ELR (cell line): ENCODE measurements at regions not wholly inside any gene's neighbourhood (a gene's known extent, or its start where the extent isn't known, plus 50 kb on each side); places are given as distances from the start of the nearest gene placed in this dataset.

Source experiments
- DNase-seq: peaks from one replicate; pipeline ENCODE4 v3.0.0-alpha.2; 2015; ENCODE audit warnings: low read depth

GRCh38 chr2:128368437-128369107 lies 49.9 kb upstream of the HS6ST1 start:
- DNase-seq, result no peak

DNA sequence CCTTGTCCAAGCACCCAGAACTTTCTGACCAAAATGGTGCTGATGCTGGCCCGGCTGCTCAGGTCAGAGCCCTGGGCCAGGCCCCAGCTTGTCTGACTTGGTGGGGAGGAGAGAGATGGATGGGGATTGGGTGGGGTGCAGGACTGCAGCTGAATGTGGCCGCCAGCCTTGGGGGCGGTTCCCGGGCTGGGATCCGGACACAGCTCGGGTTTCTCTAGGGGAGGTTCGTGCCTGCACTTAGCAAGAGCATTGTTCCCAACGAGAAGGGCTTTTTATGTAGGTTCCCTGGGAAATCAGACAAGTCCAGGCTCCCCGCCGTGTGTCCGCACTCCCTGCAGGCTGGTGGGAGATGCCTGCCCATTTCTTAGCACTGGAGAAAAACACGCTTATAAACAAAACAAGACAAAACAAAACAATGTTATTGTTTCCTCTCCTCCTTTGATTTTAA lies 50.5 kb upstream of the HS6ST1 start:
- no peak for DNase-seq

DNA sequence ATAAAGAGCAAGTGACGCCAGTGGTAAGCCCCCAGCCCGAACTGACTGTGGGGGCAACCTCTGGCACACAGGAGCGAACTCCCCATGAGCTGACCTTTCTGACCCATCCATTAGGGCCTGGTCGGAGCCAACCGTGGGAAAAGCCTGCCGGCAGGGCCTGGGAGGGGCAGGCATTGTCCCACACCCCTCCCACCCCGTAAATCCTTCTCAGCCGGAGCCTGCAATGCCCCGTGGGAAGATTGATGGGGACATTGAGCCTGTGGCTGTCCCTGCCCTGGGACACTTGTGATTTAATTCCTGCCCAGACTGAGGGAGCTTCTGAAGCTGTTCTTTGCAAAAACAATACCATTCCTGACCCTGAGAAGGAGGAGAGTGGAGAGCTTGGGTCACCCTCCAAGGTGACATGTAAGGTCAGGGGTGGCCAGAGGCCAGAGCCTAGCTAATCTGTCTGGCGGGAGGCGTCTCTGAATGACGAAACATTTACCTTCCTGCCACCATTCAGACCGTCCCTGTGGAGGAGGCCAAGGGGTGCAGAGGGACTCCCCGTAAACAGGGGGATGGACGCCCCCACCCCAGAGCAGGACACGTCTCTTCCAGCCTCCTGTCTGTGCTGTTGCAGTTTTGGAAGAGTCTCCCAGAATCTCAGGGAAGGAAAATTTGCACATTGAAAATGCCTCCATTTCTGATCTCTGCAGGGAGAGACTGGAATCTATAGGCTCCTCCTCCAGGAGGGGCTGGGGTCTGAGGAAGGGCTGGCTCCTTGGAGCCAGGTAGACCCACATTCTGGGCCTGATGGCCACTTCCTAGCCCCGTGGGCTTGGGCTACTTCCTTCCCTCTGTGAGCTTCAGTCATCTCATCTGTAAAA lies 51.2 kb upstream of the HS6ST1 start:
- no peak for DNase-seq

DNA sequence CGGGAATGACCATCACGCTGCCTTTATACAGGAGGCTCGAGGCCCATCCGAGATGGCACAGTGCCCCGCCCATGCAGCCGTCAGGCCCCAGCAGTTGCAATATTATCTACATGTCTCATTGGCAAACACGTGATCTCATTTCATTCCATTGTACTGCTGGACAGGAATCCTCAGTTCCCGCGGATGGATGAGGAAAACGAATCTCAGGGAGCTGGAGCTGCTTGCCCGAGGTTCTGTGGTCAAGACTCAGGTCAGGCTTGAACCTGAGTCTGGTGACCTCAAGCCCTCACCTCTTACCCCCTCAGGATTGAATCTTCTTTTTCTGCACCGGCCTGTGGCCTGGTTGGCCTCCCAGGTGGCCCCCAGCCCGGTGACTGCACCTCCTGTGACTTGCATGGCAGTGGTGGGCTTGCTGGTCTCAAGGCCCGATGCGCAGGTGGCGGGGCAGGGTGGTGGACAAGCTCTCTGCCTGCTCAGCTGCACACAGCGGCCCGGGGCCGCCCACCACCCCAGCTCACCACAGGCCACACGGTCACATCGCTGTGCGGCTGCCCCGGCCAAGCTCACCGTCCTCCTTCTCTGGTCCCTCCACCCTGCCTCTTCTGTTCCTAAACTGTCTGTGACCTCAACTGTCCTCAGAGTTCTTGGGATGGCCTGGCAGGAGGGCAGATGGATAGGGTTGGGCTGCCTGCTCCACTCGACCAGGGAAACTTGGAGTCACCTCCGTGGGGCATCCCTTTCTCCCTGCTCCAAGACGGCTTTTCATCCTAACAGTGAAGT lies 52.0 kb upstream of the HS6ST1 start:
- DNase-seq, result no peak

DNA sequence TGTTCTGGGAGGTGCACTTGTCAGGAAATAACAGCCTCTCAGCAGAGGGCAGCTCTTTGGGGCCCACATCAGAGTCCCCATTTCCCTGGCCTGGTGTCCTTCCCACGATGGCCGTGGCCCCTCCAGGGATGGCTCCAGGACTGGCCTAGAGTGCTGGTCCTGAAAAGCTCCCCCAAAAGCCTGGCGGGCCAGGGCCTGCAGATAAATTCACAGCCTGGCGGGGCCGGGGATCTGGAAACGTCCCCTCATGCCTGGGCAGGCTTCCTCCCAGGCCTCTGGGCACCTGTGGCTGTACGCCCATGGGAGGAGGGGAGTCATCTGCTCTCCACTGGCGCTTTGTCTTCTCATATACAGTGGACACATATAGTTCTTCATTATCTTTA lies 52.6 kb upstream of the HS6ST1 start:
- no peak for DNase-seq

GRCh38 chr2:128371648-128372345 lies 53.1 kb upstream of the HS6ST1 start:
- DNase-seq, result no peak

GRCh38 chr2:128372621-128373341 lies 54.1 kb upstream of the HS6ST1 start:
- DNase-seq, result no peak

DNA sequence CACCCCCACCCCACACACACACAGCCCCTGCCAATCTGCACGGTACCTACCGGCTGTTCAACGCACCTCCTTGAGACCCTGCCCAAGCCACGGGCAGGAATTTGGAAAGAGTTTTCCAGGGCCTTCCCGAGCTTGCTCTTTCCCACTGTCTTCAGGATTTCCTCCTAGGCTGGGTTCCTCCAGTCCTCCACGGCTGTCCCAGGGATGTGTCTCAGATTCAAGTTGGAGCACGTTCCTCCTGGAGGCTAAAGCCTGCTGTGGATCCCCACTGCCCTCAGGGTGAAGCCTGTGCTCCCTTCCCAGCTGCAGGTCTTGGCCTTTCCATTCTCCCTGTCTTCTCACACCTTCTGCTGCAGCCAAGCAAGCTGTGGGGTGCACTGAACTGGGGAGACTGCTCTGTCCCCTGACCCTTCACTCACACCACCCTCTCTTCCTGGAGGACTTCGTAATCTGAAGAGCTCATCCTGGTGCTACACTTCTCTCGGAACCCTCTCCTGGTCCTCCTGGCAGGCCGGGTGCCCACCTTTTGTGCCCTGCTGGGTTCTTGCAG lies 54.9 kb upstream of the HS6ST1 start:
- DNase-seq, result no peak

DNA sequence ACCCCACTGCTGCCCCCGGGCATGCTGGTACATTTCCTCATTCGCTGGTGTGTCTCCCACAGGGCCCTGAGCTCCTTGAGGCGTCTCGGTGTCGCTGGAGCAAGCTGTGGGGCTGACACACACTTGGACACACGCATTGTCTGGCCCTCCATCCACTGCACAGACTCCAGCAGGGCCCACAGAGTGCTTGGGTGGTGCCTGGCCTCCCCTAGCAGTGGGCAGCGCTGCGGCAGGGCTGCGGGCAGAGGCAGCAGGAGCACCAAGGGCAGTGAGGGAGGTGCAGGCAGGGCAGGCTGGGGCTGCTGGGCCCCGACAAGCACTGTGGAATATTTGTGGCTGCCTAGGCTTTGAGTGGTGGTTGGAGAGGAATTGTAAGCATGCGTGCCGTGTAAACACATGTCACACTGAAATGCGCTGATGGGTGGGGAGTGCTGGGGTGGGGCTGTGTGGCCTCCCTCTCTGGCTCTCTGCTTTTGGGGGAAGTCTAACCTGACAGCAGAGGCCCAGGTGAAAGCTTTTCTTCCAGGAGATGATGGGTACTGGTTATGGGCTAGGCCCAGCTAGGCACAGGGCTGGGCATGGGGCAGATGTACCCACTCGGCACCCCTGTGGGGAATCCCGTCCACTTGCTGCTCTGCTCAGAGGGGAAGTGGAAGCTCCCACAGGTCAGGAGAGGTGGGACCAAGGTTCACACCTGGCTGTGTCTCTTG lies 55.5 kb upstream of the HS6ST1 start:
- peak; percentile 56 for DNase-seq

DNA sequence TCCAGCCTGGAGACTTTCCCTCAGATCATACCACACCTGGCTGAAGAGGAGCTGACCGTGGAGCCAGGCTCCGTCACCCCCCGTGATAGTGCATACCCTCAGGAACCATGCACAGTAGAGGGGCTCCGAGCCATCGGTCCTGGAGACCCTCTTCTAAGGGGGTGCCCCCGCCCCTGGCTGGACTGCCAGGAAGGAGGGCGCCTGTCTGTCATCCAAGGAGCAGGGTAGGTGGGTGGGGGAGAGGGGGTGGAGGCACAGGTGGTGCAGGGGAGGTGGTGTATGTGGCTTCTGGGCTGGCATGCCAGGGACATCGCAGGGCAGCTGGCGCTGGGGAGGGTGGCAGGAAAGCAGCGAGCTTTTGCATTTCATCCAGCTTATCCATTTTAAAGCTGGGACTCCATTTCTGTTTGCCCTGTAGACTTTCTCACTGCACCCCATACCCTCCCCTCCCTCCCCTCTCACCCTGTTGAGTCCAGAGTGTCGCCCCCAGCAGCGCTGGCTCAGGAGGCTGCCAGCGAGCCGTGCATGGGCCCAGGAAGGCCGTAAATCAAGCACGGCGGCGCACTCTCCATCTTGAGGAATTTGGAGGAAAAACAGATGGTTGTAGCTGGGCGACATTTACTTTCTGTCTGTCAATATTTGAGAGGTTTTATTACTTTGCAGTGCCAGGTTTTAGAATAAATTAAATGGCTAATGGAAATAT lies 56.2 kb upstream of the HS6ST1 start:
- DNase-seq, result no peak

GRCh38 chr2:128375454-128375853 lies 56.8 kb upstream of the HS6ST1 start:
- no peak for DNase-seq

GRCh38 chr2:128376241-128377041 lies 57.8 kb upstream of the HS6ST1 start:
- DNase-seq, result no peak

- no peak for DNase-seq
Measured at GRCh38 chr2:128377071-128377910, 58.6 kb upstream of the HS6ST1 start.

DNA sequence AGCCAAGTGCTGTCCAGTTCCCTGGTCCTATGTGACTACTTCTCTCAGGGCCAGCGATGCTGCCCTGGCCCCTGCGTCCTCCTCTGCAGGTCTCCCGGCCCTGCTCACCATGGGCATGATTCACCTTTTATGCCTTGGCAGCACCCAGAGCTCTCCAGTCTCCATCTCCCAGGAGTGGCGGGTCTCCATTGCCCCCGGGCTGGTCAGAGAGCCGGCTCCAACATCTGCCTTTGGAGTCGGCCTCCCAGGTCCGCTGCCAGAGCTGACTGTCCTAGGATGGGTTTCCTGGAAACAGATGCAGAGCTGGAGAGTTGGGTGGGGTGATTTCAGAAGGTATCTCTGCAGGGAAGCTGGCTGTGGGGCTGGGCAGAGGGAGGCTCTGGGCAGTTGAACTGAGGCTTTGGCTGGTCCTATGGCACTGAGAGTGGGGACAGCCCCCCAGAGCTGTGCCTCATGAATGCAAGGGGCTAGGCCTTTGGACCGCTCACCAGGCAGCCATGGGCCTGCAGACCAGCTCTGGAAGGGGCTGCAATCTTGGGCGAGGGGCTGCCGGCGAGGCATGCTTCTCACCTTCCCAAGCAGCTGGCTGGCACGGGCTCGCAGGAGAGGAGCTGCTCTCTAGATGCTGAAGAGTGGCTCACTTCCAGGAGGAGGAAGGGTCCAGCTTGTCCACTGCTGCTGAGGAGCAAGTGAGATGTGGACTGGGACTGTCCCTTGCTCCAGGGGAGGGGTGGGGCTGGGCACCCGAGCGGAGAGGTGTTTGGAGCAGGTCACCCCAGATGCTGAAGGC lies 59.8 kb upstream of the HS6ST1 start:
- no peak for DNase-seq

DNA sequence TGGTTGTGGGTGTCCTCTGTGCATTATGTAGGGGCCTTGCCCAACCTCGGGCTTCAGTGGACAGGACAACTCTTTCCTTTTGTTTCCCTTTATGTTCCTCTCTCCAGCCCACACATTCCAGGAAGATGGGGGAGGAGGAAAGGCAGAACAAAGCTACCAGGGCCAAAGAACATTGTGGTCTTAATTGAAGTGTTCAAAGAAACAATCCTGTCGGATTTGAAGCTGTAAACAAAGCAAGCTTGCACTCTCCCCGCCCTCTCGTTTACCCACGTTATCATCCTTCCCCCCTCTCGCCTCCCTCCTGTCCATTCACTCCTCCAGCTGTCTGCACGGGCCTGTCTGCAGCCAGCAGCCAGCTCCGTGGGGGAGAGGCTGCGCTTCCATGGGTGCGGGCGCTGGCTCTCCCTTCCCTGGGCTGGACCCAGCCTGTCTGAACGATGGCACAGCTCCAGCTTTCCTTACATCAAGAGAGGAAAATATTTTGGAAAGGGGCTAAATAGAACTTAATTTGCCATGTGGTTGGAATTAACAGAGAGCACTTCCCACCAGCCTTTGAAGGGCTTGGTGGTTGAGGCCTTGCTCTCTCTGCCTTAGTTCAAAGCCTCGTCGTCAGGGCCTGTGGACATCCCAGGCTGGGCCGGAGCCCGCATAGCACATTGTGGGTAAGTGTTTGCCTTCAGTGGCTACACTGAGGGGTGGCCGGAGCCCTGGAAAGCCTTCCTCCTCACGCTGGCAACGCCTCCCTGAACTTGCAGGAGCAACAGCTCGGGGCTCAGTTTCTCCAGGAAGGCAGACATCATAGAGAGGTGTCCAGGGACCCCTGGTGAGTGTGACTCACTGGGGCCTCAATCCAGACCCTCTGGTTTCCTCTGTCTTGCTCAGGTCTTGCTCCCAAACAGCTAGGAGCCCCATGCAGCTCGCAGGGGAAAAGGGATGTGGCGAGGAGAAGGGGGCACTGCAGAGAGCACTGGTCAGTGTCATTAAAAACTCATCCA lies 60.6 kb upstream of the HS6ST1 start:
- DNase-seq, result no peak
